Muscle of back (tissue), 3 donors: ENCODE measurements at regions not wholly inside any gene's neighbourhood (a gene's known extent, or its start where the extent isn't known, plus 50 kb on each side); places are given as distances from the start of the nearest gene placed in this dataset.

Source experiments
- DNase-seq, 3 donors: peaks; one replicate each; pipeline versions ENCODE4 v3.0.0 to v3.0.0-alpha.2; 2013

DNA sequence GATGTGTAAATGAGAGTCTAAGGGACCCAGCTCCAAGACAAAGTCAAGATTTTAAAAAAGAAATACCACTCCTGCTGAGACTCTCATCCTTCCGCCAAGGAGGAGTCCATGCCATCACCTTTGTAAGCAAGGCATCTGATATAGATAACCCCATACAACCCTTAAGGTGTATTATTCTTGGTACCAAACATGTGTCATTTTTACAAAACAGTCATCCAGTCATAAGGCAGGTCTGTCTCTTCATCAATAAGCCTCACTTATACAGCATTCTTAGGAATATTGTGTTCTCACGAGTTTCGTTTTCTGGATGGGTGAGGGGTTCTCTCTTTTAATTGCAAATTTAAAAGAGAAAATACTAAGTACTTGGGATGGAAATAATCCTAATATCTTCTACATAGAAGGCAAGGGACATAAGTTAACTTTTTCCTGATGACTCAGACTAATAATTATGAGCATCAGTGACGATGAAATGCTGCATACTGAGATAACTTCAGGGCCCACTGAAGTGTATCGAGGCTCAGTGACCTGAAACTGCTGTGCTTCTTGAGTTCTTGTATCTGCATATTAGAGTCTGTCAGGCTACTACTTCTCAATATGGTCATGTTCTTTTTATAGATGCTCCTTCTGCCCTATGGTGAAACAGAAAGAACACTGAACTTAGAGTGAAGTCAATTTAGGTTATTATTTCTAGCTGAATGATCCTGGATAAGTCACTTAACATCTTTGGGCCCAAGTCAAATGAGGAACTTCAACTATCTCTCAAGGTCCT is 166.6 kb downstream of the KLF12 start:
- no peak for DNase-seq

DNA sequence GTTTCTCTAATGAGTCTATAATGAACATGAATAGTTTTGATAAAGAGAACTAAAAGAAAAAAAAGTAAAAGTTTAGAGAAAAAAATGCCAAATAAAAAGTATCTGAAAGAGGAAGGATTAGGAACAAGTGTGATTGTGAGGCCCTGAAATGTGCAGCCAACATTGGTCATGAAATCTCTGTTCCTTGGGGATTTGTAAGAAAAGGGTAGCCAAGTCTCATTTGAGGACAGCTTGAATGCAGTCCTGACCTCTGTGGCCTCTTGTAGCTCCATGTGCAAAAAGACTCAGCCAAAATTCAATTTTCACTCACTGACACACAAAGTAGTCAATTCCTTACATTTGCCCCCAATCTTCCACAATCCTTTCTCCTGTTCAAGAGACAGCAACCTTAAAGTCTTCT is 167.9 kb downstream of the KLF12 start:
- DNase-seq = peak; percentile 40 to 78 (median 41)

DNA sequence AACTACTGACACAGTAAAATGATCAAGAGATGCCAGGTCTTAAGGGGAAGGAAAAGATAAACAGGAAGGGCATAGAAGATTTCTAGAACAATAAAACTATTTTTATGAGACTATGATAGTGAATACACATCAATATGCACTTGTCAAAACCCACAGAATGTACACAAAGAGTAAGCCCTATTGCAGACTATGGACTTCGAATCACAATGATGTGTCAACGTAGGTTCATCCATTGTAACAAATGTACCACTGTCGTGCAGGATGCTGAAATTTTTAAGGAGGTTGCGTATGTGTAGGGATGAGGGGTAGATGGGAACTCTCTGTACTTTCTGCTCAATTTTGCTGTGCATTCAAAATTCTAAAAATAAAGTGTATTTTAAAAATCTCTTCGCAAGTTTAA is 171.9 kb downstream of the KLF12 start:
- DNase-seq = no peak

DNA sequence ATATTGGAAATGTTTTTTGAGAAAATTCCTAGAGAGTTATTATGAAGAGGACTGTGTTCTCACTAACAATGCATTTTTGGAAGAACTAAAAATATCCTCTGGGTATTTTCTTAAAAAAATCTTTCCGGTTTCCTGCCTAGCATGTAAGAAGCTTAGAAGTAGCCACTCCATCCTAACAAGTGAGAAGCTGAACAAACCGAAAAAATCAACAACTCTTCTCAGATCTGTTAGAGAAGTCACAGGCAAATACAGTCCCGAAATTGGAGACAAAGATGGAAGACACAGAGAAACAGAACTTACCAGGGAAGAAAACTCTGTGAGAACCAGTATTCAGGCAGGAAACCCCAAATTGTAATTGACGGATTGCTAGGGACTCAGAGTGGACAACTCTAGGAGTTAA is 173.0 kb downstream of the KLF12 start:
- DNase-seq = no peak

DNA sequence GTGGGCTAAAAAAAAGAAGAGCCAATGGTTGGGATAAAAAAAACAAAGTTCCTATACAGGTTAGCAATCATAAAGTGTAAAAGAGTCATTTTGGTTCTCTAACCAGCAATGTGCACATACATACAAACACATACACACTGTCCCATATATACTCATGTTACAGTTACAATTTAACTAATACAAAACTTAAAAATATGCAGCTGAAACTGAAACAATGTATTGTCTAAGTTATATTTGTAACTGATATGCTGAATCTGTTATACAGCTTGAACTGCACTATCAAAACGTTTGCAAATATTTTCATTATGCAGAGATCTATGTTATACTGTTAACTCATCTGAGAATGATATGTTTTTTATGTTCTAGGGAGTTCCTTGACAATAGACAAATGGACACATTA is 173.7 kb downstream of the KLF12 start:
- DNase-seq = no peak

DNA sequence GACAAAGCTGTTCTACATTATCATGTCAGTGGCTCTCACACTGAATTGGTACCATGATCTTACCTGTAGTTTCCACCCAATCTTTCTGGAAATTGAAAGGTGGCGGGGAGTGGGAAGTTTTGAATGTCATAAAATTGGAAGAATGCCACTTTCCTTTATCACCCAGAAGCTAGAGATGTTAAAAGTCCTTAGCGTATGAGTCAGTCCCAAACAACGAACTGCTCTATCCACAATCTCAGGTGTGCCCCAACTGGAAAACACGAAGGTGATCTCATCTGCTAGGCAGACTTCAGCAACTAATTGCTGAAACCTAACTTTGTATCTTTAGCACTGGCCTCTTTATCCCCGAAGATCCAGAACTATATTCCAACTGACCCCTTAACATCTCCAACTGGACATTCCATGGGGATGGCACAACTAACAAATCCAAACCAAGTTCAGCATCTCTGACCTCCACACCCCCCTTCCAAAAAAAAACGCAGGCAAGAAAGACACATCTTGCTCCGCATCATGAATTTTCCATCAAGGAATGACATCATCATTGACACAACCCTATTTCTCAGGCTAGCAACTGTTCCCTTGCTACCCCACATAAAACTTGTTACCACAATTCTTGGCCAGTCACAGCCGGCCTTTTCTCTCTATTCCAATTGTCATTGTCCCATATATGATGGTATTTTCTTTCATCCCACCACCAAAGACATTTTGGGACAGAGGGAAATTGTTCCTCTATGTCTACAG is 175.4 kb downstream of the KLF12 start:
- no peak for DNase-seq

DNA sequence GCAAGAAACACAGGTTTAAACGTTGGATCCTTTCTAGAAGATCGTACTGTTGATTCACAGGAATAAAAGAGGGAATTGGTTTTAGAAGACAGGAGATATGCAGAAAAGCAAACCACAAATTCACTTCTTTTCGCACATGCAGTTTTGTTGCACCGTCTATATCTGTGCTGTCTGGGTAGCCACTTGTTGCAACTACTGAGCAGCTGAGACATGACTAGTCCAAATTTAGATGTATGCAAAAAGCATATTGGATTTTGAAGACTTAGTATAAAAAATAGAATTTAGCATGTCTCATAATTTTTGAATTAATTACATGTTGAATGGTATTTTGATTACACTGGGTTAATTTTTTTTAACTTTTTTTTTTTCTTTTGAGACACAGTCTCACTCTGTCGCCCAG is 176.3 kb downstream of the KLF12 start:
- no peak for DNase-seq

DNA sequence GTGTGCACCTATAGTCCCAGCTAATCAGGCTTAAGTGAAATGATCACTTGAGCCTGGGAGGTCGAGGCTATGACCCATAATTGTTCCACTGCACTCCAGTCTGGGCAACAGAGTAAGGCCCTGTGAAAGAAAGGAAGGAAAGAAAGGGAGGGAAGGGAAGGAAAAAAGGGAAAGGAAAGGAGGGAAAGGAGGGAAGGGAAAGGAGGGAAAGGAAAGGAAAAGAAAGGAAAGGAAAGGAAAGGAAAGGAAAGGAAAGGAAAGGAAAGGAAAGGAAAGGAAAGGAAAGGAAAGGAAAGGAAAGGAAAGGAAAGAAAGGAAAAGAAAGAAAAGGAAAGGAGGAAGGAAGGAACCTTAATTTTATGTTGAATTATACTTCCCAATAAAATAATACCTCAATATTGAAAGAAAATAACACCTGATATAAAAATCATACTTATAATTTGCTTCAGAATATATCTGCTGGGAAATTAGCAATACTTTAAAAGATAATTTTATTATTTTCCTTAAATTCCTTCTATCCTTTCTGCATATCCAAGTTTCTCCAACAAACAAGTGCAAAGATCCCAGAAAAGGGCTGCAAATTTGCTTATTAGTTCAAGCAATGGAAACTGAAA is 177.3 kb downstream of the KLF12 start:
- no peak for DNase-seq

DNA sequence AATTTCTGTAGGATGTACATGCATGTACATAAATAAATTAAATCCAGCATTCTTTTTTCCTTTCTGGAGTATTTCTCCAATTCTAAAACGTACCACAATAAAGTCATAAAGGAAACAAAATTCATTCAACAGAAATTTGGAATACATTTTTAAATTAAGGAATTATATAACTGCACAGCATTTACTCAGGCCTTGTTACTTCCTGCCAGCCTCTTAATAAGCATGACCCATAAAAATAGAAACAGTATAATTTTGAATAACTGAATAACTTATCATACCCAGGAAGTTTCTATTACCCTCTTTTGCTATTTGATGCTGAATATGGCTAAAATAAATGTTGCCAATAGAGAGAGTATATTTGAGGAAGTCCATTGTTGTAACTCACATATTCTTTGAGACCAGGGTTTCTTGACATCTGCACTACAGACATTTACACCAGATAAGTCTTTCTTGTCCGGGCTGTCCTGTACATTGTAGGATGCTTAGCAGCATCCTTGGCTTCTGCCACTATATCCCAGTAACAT is 178.2 kb downstream of the KLF12 start:
- DNase-seq = no peak

DNA sequence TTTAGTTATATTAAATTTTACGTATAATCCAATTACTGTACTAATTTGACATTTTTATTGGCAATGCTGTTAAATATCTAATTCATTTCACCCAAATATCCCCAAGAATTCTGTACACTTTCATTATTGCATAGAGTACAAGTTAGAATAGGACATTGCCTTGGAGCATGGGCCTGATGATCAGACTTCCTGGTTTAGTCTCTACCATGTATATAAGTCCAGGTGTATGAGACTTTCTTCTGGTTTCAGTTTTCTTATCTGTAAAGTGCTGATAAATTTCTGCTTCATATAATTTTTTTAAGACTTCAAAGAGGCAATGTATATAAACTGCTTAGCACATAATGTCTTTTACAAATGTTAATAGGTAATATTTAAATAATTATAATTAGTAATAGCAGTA is 179.4 kb downstream of the KLF12 start:
- DNase-seq = no peak

DNA sequence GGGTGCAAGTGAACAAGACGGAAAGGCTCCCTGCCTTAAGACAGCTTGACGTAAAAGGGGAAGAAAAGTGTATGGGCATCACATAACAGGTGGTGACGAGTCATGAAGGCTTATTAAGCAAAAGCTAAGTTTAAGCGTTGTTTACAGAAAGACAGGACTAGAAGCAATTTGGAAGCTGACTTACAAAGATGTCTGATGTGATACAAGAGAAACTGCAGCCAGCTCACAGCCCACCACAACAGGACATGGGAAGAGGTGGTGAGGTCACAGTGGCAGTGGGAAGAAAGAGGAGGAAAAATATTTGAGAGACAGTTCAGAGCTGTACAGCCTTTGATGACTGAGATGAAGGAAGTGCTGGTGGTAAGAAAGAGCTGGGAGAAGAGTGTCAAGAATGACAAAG is 181.6 kb downstream of the KLF12 start:
- DNase-seq = no peak

DNA sequence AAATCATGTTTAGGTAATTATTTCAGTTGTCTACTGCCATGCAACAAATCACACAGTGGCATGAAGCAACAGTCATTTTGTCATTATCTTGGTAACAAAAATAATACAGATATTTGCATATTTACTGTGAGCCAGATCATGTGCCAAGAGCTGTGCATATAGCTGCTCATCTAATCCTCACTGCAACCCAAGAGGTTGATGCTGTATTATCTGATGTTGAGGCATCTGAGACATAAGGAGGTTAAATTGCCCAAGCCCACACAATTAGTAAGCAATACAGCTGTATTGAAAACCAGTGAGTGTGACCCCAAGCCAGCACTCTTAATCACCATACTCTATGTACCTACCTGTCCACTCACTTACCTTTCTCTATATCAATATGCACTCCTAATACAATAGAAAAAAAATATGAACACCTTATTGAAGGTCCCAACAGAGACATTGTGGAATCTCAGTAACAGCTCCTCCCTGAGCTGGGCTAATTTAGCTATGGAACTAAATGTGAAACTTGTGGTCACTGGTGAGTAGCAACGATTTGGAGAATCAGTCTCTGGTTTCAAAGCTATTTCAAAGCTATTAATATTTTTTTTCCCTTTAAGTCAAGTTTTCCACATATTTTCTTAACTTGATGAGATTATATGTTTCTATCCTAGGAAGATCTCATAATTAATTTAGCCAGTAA is 185.2 kb downstream of the KLF12 start:
- DNase-seq = no peak

DNA sequence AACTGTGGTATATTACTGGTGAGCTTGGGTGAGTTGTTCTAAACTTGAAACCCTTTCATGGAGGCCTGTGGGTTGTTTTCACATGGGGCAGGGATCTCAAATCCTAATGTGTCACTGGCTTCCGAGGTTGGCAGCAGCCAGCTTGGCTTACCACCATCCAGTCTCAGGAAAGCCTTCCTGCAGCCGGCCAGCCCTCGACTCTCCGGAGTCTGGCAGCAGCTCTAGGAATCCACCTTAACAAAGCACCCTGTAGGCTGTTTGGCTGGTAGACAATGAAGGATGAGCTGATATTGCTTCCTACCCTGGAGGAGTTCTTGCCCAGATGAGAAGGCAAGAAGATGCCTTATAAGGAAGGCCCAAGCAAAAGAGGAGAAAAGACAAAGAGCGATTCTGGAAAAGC is 188.3 kb downstream of the KLF12 start:
- DNase-seq = peak in 1 of 3 donors; percentile 52

DNA sequence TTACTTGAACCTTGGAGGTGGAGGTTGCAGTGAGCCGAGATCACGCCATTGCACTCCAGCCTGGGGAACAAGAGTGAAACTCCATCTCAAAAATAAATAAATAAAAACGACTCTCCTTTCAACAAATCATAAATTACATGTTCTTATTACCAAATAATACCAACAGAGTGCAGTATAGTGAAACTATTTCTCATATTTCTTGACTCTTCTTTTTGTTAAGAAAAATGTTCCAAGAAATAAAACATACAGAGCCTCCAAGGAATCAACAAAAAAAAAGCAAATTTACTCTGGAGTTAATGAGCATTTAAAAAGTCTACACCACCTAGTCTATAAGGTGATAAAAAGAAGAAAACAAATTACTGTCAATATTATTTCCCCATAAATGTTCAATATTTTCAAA is 188.8 kb downstream of the KLF12 start:
- peak in 1 of 3 donors; percentile 56 for DNase-seq

DNA sequence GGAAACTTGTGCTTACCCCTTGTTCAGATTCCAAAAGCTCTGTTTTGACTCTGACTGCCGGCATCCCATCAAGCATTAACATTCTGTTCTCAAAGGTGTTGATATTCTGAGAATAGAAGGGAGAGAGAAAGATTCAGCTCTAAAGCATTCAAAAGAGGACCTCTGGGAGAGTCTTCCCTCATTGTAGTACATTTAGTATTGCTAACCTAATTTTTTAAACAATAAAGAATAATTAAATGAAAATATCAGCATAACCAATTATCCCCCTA is 190.3 kb downstream of the KLF12 start:
- DNase-seq = no peak

DNA sequence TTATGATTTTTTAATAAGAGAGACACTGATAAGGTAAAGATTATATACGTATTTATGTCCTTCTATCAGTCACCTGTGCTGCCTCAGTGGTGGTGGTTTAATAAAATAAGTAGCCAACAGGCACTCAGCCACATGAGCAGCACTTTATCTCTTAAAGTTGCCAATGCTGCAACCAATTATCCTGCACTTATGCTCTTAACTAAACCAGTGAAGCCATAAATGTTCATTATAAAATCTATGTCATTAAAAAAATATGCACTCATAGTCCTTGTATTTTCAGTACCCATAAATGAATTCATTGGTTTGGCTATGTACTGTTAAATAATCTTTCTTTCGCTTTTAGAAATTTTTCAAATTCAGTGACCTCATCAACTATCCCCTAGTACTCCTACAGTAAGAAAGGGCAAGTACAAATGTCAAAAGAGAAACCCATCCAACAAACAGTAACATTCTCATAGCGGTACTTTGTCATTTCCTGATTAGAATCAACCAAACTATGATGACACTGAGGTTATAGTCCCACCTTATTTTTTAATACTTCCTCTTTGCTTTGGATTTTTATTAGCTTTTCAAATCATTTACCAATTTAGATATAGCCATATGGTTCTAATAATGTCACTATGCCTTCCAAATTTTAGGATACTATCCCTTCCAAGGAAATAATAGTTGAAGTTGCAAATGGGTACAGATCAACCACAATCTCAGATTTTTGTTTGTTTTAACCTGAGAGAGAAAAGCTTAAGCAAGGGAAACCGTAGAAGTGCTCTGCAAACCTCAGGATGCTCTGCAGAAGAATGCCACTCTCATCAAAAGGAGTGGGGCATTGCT is 190.9 kb downstream of the KLF12 start:
- DNase-seq = no peak

DNA sequence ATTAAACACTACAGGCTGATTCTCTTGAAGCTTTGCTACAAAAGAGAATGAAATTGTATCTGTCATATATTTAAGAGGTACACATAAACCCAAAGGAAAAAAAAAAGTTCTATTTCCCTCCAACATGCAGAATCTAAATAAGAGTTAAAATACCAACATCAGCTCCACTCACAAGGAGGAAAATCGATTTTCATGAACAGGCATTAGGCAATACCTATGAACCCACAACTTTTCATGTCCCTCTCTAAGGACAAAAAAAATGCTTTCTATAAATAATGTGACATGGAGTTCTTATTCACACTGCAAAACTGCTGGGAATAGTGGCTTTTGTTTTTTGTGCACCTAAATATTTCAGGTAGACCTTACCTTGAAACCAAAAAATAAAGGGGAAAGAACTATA is 192.5 kb downstream of the KLF12 start:
- no peak for DNase-seq

DNA sequence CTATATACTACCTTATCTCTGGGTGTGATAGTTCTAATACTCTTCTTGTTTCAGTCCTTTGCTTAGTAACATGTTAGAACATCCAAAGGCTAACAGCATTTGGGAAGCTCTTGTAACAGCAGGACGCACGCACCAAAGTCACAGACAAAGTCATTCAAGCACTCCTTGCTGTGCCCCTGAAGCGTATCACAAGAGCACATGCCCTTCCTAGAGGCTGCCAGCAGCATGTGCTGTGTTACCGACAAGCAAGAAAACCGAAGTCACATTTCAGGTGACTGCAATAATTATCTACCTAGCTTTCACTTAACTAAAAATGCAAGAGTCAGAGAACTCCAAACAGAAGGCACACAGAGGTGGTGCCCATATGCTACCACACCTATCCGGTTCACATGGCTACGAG is 194.1 kb downstream of the KLF12 start:
- no peak for DNase-seq

DNA sequence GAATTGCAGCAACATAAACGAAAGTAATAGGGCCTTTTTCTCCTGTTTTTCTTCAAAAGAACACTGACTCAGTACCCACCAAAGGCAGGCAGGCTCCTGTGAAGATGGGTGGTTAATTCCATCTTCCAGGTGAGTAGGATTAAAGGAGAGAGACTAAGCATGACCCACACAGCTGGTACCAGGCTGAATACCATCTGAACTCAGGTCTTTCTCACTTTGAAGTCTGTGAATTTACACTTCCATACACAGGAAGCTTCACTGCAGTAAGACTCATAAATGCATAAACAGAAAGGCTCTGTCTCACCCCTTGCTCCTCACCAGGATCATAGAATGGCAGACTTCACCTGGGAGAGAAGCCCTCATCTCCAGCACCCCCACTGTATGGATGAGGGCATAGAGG is 194.6 kb downstream of the KLF12 start:
- DNase-seq = no peak

DNA sequence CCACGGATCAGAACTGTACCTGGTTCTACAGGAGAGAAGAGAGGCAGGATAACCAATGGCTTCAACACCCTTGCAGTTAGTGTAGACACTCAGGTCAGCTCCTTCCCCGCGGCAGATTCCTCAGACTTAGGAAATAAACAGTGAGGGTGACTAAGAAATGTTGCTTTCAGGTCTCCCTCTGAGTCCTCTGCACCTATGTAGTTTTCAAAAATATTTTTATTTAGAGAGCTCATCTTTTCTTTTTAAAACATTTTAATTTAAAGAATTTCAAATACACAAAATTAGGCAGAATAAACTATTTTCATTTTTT is 195.2 kb downstream of the KLF12 start:
- no peak for DNase-seq

DNA sequence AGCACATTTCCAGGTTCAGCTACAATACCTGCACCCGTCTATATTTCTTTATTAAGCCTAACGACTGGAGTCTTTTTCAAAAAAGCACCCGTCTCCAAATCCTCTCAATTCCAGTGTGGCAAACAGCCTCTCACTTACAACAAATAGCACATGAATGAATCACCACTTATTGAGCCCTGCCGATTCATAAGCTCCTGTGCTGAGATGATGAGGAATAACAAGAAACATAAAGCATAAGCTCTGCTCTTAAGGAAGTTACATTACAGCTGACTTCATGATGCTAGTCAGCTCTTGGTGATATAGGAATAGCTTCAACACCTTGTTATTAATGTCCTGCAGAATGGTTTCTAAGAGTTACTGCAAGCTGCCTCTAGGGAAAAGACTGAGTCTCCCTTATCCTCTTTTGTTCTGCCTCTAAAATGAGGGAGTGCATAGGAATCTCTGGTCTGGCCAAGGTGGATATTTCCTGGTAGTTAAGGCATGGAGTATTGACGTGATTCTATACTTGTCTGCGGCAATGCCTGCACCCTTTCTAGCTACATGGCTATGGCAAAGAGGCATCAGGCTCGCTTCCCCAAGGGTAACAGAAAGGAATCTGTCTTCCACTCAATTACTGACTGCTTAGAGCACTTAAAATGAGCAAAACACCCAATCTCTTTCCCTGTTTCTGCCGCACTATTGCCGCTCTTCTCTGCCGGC is 195.7 kb downstream of the KLF12 start:
- peak in 1 of 3 donors; percentile 78 for DNase-seq
